HEK293T (cell line): ENCODE measurements at regions not wholly inside any gene's neighbourhood (a gene's known extent, or its start where the extent isn't known, plus 50 kb on each side); places are given as distances from the start of the nearest gene placed in this dataset.

Experiments
- ELF4 ChIP-seq: fragments of 450-650 bp; IDR thresholded peaks from 2 replicates; pipeline ENCODE4 v1.6.1; 2017; ENCODE audit warnings: antibody characterized with exemption
- FOXA1 ChIP-seq: fragments of 450-650 bp; IDR thresholded peaks from 2 replicates; pipeline ENCODE4 v1.6.1; 2016; ENCODE audit warnings: mild to moderate bottlenecking
- FOXK2 ChIP-seq: fragments of 450-650 bp; IDR thresholded peaks from 2 replicates; pipeline ENCODE4 v1.6.1; 2016; ENCODE audit warnings: mild to moderate bottlenecking
- FOXM1 ChIP-seq: fragments of 450-650 bp; IDR thresholded peaks from 2 replicates; pipeline ENCODE4 v1.6.1; 2017; ENCODE audit warnings: mild to moderate bottlenecking, borderline replicate concordance
- HDGF ChIP-seq: fragments of 450-650 bp; IDR thresholded peaks from 2 replicates; pipeline ENCODE4 v1.6.1; 2017; ENCODE audit warnings: antibody characterized with exemption, borderline replicate concordance
- NFRKB ChIP-seq: fragments of 450-650 bp; IDR thresholded peaks from 2 replicates; pipeline ENCODE4 v1.6.1; 2016; ENCODE audit warnings: mild to moderate bottlenecking, moderate library complexity
- SUZ12 ChIP-seq: fragments of 450-650 bp; IDR thresholded peaks from 2 replicates; pipeline ENCODE4 v1.6.1; 2016; ENCODE audit warnings: mild to moderate bottlenecking
- TARDBP ChIP-seq: fragments of 450-650 bp; IDR thresholded peaks from 2 replicates; pipeline ENCODE4 v1.6.1; 2016
- ZNF384 ChIP-seq: fragments of 450-650 bp; IDR thresholded peaks from 2 replicates; pipeline ENCODE4 v1.6.1; 2016

- TF ChIP-seq SUZ12 (no peak), FOXK2 (no peak), ZNF384 (no peak), NFRKB (no peak), FOXA1 (no peak), HDGF (no peak), ELF4 (no peak), FOXM1 (no peak), TARDBP (no peak)
Observed at GRCh38 chr3:70803891-70804290, 491.5 kb upstream of the MDFIC2 start.
